Mucosa of rectum (tissue), 2 donors: ENCODE measurements at regions not wholly inside any gene's neighbourhood (a gene's known extent, or its start where the extent isn't known, plus 50 kb on each side); places are given as distances from the start of the nearest gene placed in this dataset.
A peak's percentile ranks its signal among the peaks of the same experiment; 100 is the strongest.
"Not testable (repeated sequence)": the region's sequence is repeated elsewhere in the genome, so short reads cannot be mapped to it uniquely, and the experiment has no call there.

Experiments
- H3K27ac ChIP-seq, 2 donors: one replicate each; pipeline ENCODE4 v1.7.0; 2013; ENCODE audit warnings: inconsistent platforms in 2 of 2, low read depth in 2 of 2, low read length in 2 of 2
- H3K27me3 ChIP-seq, 2 donors: one replicate each; pipeline ENCODE4 v1.7.0; 2013; ENCODE audit warnings: low read length in 2 of 2; ENCODE audit not compliant: control insufficient read depth in 2 of 2, insufficient read depth in 2 of 2
- H3K36me3 ChIP-seq, 2 donors: one replicate each; pipeline ENCODE4 v1.7.0; 2013; ENCODE audit warnings: low read length in 2 of 2; ENCODE audit not compliant: control insufficient read depth in 2 of 2, insufficient read depth in 2 of 2
- H3K4me1 ChIP-seq, 2 donors: one replicate each; pipeline ENCODE4 v1.7.0; 2013; ENCODE audit warnings: low read length in 2 of 2, mild to moderate bottlenecking in 1 of 2; ENCODE audit not compliant: control insufficient read depth in 2 of 2, insufficient read depth in 2 of 2
- H3K4me3 ChIP-seq, 2 donors: one replicate each; pipeline ENCODE4 v1.7.0; 2013; ENCODE audit warnings: low read length in 2 of 2
- H3K9ac ChIP-seq, 2 donors: one replicate each; pipeline ENCODE4 v1.7.0; 2013; ENCODE audit warnings: low read length in 2 of 2, low read depth in 1 of 2, mild to moderate bottlenecking in 1 of 2
- H3K9me3 ChIP-seq, 2 donors: one replicate each; pipeline ENCODE4 v1.7.0; 2013; ENCODE audit warnings: low read length in 2 of 2; ENCODE audit not compliant: control insufficient read depth in 2 of 2
- donor health status: healthy.
- donor health status: Normal muscosa, but diverticular disease.

DNA sequence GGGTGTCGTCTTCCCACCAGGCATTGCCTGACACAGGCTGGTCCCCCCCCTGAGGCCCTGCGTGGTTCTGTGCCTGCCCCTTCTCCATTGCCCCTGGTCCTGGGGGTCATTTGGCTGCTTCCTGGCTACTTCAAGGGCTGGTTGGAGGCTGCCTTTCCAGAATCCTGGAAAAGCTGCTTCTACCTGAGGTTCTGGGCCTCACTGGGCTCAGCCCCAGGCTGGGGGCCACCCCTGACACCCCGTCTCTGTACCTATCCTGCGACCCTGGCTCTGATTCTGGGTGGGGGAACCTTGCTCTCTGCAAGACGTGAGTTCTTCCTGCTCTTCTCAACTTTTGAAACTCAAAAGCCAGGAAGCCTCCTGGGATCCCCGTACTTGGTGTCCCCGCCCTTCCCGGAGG, 149.3 kb upstream of the PTPN1 start:
- no peak overlapping the region for H3K27ac ChIP-seq

DNA sequence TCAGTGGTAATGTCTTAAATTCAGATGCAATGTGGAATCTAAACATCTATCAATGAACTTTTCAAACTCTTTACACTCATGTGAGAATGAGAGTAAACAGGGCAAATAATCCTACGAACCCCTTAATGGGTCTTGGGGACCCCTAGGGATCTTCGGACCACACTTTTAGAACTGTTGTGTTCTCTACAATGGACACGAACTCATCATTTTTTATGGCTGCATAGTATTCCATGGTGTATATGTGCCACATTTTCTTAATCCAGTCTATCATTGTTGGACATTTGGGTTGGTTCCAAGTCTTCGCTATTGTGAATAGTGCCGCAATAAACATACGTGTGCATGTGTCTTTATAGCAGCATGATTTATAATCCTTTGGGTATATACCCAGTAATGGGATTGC, 148.0 kb upstream of the PTPN1 start:
- not testable (repeated sequence) for H3K27ac ChIP-seq, H3K36me3 ChIP-seq

More for the DNA sequence above, 149.3 kb upstream of the PTPN1 start:
- Histone ChIP-seq H3K9ac (no peak overlapping the region), H3K4me3 (no peak overlapping the region), H3K36me3 (no peaks in the 10 kb centered on the region), H3K27me3 (no peaks in the 10 kb centered on the region), H3K4me1 (peaks cover 9 to 17% of the 10 kb centered on the region in 2 donors), H3K9me3 (no peaks in the 10 kb centered on the region)

DNA sequence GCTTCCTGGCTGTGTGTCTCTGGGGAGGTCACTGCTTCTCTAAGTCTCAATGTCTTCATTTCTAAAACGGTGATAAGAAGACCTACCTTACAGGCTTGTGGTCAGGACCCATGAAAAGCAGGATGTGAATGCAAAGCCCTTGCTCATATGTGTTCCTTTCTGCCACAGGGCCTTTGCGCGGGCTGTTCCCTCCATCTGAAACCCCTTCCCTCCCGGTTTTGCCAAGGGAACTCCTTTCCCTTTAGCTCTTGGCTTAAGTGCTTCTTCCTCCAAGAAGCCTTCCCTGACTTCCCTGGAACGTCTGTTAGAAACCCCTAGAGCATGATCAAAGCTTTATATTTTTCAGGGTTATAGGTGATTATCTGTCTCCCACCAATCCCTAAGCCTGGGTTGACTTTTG, 147.2 kb upstream of the PTPN1 start:
- peaks cover 23 to 31% of the 10 kb centered on the region in 2 donors for H3K4me1 ChIP-seq
- H3K27me3 ChIP-seq = no peaks in the 10 kb centered on the region
- no peaks in the 10 kb centered on the region for H3K9me3 ChIP-seq
- no peaks in the 10 kb centered on the region for H3K36me3 ChIP-seq
- H3K9ac ChIP-seq = no peak overlapping the region
- no peak overlapping the region for H3K4me3 ChIP-seq
- H3K27ac ChIP-seq = no peak overlapping the region

More for the DNA sequence above, 148.0 kb upstream of the PTPN1 start:
- H3K4me3 ChIP-seq, H3K27me3 ChIP-seq, H3K9me3 ChIP-seq, H3K9ac ChIP-seq: not testable (repeated sequence)
- peaks cover 15 to 22% of the 10 kb centered on the region in 2 donors for H3K4me1 ChIP-seq

DNA sequence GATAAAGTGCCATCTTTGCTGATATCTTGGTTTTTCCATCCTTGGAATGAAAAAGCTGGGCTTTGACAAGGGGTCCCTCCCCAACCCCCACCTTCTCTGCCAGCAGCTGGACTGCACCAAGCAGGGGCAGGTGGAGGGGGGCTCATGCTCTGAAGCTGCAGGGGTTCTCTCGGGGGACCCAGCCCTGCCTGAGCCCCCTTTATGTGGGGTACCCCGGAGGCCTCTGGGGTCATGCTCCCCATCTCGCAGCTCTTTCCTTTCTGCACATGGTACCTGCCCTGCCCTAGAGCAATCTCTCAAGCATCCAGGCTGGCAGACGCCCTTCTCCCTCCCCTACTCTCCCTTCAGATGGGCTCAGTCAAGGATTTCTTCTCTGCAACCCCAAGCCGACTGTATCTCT, 146.7 kb upstream of the PTPN1 start:
- H3K27ac ChIP-seq = no peak overlapping the region
- no peaks in the 10 kb centered on the region for H3K9me3 ChIP-seq
- no peaks in the 10 kb centered on the region for H3K27me3 ChIP-seq
- H3K9ac ChIP-seq = no peak overlapping the region
- H3K36me3 ChIP-seq = no peaks in the 10 kb centered on the region
- H3K4me3 ChIP-seq = no peak overlapping the region
- peaks cover 25 to 32% of the 10 kb centered on the region in 2 donors for H3K4me1 ChIP-seq

DNA sequence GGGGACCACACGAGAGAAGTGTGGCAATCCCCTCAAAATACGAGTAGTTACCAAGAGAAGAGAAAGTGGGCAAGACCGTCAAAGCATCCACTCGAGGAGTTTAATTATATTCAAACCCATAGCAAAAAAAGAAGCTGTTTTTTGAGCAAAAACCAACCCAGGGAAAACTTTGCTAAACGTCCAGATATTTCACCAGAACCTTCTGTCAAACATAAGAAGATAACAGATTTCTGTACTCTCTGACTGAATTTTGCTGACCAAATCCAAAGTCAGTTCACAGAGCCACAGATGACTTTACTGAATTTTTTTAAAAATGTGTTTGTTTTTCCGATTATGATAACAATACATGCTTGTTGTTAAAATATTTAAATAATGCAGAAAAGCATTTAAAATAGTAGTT, 145.6 kb upstream of the PTPN1 start:
- Histone ChIP-seq H3K4me1 (peaks cover 29 to 37% of the 10 kb centered on the region in 2 donors), H3K9me3 (no peaks in the 10 kb centered on the region), H3K27me3 (no peaks in the 10 kb centered on the region), H3K27ac (no peak overlapping the region), H3K4me3 (no peak overlapping the region), H3K36me3 (no peaks in the 10 kb centered on the region), H3K9ac (no peak overlapping the region)

DNA sequence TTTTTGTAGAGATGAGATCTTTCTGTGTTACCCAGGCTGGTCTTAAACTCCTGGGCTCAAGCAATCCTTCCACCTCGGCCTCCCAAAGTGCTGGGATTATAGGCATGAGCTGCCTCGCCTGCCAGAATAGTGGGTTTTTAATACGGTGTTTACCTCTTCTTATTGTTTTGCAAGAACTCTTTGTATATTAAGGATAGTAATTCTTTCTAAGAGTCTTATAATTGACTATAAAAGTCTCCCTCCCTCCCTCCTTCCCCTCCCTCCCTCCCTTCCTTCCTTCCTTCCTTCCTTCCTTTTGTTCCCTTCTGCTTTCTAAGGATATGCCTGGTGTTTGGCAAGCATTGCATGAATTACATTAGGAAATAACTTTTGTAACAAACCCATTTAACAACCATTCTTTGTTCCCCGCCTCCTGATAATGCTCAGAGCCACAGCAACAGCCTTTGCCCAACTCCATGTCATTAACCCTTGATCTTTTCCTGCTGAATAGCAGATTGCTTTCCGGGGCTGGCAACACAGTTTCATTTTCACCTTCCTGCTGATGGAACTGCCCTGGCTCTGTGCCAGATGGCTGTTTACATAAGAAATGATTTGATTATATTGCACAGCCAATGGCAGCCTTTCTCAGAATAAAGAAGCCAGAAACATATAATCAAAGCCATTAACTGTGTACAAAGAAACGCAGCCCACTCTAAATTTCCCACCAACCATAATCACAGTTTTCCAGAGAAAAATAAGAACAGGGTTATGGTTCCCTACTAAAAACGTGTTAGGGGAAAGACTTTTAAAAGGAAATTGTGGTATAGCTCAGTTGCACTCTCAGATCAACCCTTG, 143.7 kb upstream of the PTPN1 start:
- no peaks in the 10 kb centered on the region for H3K36me3 ChIP-seq
- H3K9ac ChIP-seq = peak overlapping the region in 1 of 2 donors; percentile 1
- peak overlapping the region in 1 of 2 donors; percentile 37 for H3K4me3 ChIP-seq
- H3K9me3 ChIP-seq = no peaks in the 10 kb centered on the region
- peak overlapping the region; percentile 74 to 79 for H3K27ac ChIP-seq
- H3K27me3 ChIP-seq = no peaks in the 10 kb centered on the region
- H3K4me1 ChIP-seq = peaks cover 26 to 27% of the 10 kb centered on the region in 2 donors

DNA sequence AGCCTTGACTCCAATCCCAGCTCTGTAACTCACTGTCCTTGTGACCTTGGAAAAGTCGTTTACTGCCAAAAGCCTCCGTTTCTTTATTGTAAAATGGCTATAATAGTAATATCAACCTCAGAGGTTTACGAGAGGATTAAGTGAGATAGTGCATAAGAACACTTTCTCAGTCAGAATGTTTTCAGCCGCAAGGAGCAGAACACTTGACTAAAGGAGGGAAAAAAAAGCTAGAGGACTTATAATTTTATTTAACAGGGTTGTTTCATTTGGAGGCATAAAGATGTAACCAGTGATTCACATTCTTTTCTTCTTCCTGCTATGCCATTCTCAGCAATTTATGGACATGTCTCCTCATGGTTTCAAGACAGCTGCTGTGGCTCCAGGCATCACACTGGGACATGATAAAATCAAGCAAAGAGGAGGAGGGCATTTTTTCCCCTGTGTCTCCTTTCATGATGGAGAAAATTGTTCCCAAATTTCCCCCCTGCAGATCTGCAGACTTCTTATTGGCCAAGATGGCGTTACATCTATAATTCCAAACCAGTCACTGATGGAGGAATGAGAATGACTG, 143.0 kb upstream of the PTPN1 start:
- Histone ChIP-seq H3K27me3 (no peaks in the 10 kb centered on the region), H3K4me3 (peak overlapping the region in 1 of 2 donors; percentile 37), H3K36me3 (no peaks in the 10 kb centered on the region), H3K4me1 (peaks cover 26 to 28% of the 10 kb centered on the region in 2 donors), H3K27ac (peak overlapping the region; percentile 74 to 79), H3K9me3 (no peaks in the 10 kb centered on the region), H3K9ac (peak overlapping the region in 1 of 2 donors; percentile 1)

DNA sequence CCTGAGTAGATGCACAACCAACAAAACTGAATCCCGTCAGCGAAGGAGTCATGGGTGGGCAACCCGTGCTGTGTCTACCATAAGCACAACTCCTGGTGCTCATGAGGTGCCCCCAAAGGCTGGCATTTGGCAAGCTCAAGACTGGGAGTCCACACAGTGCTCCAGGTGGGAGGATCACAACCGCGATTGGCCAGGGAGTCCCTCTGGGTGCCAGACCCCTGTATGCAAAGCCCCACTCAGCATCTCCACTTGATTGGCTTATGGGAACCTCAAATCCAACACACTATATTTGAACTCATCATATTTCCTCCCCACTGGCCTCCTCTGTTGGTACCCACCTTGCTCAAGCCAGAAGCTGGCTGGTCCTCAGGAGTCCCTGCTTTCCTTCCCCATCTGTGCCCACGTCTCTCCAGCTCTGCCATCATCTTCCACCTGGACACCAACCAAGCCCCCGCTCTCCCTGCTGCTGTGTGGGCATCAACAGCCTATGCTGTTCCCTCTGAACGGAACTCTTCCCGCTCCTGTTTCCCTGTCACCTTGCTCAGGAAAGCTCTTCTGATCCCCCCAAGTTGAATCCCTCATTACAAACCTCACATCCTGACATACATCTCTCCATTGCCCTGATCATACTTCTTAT, 142.3 kb upstream of the PTPN1 start:
- Histone ChIP-seq H3K36me3 (no peaks in the 10 kb centered on the region), H3K27ac (peak overlapping the region; percentile 74 to 79), H3K27me3 (no peaks in the 10 kb centered on the region), H3K9ac (no peak overlapping the region), H3K9me3 (no peaks in the 10 kb centered on the region), H3K4me1 (peaks cover 26 to 34% of the 10 kb centered on the region in 2 donors), H3K4me3 (no peak overlapping the region)

DNA sequence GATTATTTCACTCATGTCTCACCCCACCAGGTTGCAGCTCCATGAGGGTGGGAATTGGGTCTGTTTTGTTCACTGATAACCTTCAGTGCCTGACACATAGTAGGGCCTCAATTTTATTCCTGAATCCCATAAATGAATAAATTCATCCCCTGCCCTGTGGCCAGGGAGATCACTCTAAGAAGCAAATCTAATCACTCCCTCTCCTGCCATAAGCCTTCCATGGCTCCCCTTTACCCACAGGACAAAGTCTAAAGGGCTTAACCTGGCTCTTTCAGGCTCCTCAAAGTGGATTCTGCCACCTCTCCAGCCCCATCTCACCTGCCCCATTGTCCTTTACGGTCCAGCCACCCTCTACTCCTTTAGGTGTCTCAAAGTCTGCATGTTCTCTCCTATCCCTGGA, 141.8 kb upstream of the PTPN1 start:
- peaks cover 26 to 39% of the 10 kb centered on the region in 2 donors for H3K4me1 ChIP-seq
- H3K27me3 ChIP-seq = no peaks in the 10 kb centered on the region
- H3K4me3 ChIP-seq = no peak overlapping the region
- H3K27ac ChIP-seq = peak overlapping the region; percentile 62 to 82
- no peaks in the 10 kb centered on the region for H3K9me3 ChIP-seq
- no peak overlapping the region for H3K9ac ChIP-seq
- H3K36me3 ChIP-seq = no peaks in the 10 kb centered on the region

DNA sequence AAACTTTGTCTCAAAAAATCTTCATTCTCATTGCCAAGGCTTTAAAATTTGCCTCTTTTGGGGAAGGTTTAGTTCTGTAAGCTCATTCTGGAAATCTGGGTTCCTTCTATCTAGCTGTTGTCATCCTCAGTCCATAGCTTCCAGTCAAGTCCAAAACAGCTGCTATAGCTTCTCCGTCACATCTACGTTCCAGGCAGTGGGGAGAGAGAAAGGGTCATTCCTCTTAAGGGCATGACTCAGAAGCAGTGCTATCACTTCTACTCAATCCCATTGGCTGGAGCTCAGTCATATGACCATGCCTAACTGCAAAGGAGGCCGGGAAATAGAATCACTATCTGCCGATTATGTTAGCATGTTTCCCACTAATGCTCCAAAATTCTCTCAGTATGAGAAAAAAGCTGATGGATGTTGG, 141.4 kb upstream of the PTPN1 start:
- H3K9me3 ChIP-seq = no peaks in the 10 kb centered on the region
- peak overlapping the region; percentile 62 to 82 for H3K27ac ChIP-seq
- no peaks in the 10 kb centered on the region for H3K36me3 ChIP-seq
- peaks cover 26 to 42% of the 10 kb centered on the region in 2 donors for H3K4me1 ChIP-seq
- no peaks in the 10 kb centered on the region for H3K27me3 ChIP-seq
- peak overlapping the region in 1 of 2 donors; percentile 6 for H3K9ac ChIP-seq
- H3K4me3 ChIP-seq = no peak overlapping the region
